Right hindlimb (tissue), 1 donor: ENCODE measurements at regions not wholly inside any gene's neighbourhood (a gene's known extent, or its start where the extent isn't known, plus 50 kb on each side); places are given as distances from the start of the nearest gene placed in this dataset.
"Not testable (repeated sequence)": the region's sequence is repeated elsewhere in the genome, so short reads cannot be mapped to it uniquely, and the experiment has no call there.

Source experiments
- DNase-seq: peaks from one replicate; pipeline ENCODE4 v3.0.0-alpha.2; 2018

- DNase-seq = no peak
Measured at GRCh38 chr5:116861097-116861496, 286.5 kb upstream of the SEMA6A start.

DNA sequence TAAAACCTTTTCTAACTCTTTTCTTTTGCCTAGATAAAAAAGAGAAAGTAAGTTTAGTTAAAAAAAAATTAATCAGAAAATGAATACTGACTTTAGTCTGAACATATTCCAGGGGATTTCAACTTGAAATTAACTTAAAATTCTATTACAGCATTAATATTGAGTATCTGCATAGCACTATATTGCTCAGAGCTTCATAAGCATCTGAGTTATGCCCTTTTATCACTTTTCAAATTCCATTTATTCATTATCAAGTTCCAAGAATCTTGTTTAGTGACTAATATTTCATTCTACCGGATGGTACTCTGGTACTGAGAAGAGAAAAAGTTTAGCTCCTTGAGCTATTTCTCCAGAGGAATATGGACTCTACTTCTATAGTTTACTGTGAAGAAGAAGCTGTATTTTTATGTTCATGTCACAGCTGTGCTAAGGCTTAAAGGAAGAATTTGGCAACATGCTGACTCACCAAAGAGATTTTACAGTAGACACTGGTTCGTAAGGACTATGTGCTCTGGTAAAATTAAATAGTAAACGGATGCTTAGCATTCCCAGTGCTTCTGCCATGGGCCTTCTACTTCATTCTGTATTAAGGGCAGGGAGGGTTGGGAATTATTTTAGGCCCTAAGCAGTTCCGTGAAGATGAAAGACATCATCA lies 285.2 kb upstream of the SEMA6A start:
- no peak for DNase-seq

DNA sequence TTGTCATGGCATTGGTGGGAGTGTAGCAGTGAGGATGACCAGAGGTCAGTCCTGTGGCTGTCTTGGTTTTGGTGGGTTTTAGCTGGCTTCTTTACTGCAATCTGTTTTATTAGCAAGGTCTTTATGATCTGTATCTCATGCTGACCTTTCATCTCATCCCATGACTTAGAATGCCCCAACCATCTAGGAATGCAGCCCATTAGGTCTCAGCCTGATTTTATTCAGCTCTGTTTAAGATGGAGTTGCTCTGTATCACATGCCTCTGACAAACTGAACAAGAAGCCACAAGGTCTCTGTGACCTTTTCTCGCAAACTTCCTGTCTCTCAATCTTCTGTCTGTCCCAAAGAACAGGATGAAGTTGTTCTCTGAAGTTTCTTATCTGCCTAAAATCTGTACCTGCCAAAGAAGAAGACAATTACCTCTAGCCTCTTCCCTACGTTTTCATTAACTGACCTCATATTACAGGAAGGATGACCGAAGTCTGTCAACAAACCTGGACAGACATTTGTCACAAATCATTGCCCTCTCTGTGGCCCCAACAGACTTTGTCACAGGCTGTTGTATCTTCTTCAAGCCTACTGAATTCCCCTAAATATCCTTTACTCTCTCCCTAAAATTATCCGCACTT lies 284.2 kb upstream of the SEMA6A start:
- DNase-seq = no peak

GRCh38 chr5:116858020-116858419 lies 283.4 kb upstream of the SEMA6A start:
- DNase-seq = not testable (repeated sequence)

GRCh38 chr5:116856271-116856670 lies 281.6 kb upstream of the SEMA6A start:
- no peak for DNase-seq

DNA sequence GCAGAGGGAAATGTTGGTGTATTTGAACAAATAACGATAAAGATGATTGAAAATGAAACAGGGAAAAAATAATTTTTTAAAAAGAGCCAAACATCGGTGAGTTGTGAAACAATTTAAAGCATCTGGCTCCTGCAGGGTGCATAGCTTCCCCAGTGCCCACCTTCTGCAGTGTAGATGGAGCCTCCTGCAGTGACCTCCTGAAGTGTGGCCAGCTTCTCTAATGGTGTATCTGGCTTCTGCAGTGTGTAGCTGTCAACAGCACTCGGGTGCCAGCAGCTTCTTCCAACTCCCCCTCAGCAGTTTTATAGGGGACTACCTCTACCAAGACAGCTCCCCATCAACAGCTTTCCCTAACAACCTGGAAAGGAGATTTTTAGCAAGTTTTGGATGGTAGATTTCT lies 279.4 kb upstream of the SEMA6A start:
- no peak for DNase-seq

- peak; percentile 24 for DNase-seq
Measured at GRCh38 chr5:116848954-116849581, 274.4 kb upstream of the SEMA6A start.

GRCh38 chr5:116847960-116848359 lies 273.3 kb upstream of the SEMA6A start:
- DNase-seq = no peak

- no peak for DNase-seq
Measured at GRCh38 chr5:116844015-116844414, 269.4 kb upstream of the SEMA6A start.

GRCh38 chr5:116842514-116842961 lies 267.9 kb upstream of the SEMA6A start:
- no peak for DNase-seq

- no peak for DNase-seq
Measured at GRCh38 chr5:116841734-116842133, 267.1 kb upstream of the SEMA6A start.

DNA sequence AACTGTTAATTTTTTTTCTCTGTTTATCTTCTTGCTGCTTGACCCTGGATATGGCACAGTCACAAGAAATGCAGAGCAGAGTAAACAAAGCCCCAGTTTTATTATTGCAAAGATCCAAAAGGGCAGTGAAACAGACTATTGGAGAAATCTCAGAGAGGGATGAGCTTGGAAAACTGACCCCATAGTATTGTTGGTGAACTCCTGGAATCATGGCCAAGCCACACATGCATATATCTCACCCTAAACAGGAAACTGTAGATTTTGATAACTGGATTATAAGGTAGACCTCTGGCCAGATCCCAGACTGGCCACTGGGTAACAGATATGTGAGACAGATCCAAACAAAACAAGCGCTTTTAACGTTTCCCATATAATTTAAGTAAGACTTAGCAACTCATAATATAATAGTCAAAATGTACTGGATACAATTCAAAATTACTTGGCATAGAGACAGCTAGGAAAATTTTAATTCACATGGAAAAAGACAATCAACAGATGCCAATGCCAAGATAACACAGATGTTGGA lies 263.5 kb upstream of the SEMA6A start:
- DNase-seq = peak; percentile 38

- DNase-seq = no peak
Measured at GRCh38 chr5:116834796-116835515, 260.3 kb upstream of the SEMA6A start.

DNA sequence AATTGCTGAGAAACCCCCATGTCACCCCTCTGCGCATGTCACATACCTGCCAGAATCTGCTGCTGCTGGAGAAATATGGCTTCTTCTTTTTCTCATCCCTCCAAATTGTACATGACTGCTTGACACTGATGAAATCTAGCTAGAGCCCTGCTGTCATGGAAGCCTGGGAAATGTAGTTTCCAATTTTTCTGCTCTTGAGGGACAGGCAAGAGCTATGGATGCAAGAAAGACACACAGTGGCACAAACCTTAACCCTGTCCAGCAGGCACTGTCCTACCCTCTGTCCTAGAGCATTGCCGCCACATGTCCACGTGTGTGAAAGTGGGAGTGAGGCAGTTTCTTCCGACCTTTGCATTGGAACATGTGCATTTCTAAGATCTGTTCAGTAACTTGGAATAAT lies 255.5 kb upstream of the SEMA6A start:
- DNase-seq = no peak

DNA sequence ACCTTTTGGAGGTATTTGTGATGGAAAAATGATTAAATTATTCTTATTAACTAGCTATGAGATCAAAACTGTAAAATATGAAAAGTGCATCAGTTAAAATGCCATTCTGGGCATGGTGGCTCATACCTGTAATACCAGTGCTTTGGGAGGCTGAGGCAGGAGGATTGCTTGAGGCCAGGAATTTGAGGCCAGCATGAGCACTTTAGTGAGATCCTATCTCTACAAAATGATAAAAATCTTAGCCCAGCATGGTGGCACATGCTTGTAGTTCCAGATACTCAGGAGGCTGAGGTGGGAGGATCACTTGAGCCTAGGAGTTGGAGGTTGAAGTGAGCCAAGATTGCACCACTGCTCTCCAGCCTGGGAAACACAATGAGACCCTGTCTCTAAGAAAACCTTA lies 252.5 kb upstream of the SEMA6A start:
- DNase-seq = no peak

DNA sequence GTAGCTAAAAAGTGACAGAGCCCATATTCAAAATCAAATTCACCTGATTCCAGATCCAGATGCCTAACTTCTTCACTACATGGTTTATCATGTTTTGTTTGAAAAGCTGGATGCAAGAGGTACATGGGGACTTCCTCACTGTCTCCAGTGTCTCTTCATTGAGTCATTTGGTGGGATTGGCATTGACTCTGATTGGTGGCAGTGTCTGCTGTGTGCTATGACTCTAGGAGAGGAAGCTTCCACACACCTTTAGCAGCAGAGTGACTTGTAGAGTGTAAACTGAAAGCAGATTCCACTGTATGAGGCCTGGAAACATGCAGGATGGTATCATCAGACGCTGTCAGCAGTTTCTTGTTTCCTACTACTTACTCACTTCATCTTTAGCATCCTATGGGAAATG lies 250.9 kb upstream of the SEMA6A start:
- DNase-seq = no peak

GRCh38 chr5:116824751-116825438 lies 250.3 kb upstream of the SEMA6A start:
- DNase-seq = no peak

DNA sequence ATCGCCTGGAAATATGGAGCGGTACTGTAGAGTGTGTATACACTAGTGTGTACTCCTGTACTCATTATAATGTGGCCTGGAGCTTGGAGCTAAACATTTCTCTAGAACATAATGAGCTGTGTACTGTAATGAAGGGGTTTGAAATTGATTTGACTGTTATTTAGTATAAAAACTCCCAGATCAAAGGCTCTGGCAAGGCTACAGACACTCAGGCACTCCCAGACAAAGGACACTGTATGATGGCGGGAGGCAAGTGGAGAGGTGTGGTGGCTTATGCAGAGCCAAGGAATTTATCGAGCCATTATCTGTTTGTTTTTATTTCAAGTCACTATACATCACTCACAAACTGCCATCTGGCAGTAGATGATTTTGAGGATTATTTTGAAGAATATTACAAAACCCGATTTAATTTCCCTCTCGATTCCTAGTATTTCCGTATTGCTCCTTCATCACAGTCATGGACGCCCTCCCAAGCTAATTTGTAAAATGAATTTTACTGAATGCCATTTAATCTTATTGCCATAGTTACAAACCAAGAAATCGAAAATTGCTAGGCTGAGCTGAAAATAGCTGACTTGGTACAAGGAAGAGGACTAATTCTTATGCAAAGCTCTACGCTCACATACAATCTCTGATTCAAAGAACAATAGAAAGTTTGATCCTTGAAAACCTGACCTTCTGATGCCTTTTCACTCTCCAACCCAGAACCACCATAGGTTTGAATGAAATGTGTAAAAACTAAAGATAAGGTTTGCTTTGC lies 240.2 kb upstream of the SEMA6A start:
- no peak for DNase-seq

DNA sequence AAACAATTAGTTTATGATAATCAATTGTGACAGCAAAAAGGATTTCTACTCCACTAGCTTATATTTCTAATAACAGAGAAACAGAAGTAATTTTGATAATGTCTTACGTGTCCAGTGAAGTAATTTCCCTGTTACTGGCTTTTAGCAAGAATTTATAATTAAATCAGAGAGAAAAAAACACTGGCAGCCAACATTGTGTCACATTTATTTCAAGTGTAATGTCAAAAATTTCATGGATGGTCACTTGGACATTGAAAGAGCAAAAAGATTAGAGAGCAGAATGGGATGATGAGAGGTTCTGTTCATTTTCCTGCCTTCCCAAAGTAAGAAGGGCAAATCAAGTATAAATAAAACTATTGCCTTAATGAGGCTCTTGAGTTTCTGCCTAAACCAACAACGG lies 239.3 kb upstream of the SEMA6A start:
- DNase-seq = no peak

DNA sequence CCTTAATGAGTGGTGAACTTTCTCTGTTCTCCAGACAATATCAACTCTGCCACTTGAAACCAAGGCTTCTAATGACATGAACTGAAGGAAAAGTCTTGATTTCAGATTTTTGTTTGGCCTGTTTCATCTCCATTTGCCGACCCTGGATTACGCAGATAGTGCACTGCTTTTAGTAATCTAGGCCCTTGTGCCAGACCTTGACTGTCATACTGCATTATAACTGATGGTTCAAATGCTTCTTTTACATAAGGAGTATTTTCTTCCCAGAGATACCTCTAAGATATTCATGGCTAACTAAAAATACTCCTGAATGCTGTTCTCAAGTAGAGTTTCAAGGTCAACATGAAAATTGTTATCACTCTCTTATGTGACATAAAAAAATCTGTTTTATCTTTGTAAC lies 238.7 kb upstream of the SEMA6A start:
- DNase-seq = no peak

GRCh38 chr5:116810951-116811350 lies 236.3 kb upstream of the SEMA6A start:
- DNase-seq = no peak

GRCh38 chr5:116806836-116807235 lies 232.2 kb upstream of the SEMA6A start:
- no peak for DNase-seq
